GM23338 (cell line): ENCODE measurements at regions not wholly inside any gene's neighbourhood (a gene's known extent, or its start where the extent isn't known, plus 50 kb on each side); places are given as distances from the start of the nearest gene placed in this dataset.

ENCODE experiments used
- ATAC-seq: fragments of 200-7000 bp; cut with Tn5 transposase; 3 replicates; pipeline ENCODE4 v1.9.1; 2020
- DNase-seq: peaks from one replicate; pipeline ENCODE4 v3.0.0-alpha.2; 2015; ENCODE audit warnings: low spot score
- H2AFZ ChIP-seq: fragments of 200-600 bp; sonication (generic); 2 replicates; pipeline ENCODE4 v1.8.0; 2016; ENCODE audit warnings: antibody characterized with exemption, mild to moderate bottlenecking, moderate library complexity
- H3F3A ChIP-seq: fragments of 200-600 bp; sonication (generic); replicated peaks from 2 replicates; pipeline ENCODE4 v1.8.0; 2017; ENCODE audit warnings: antibody characterized with exemption, mixed run types, low read depth
- H3K27ac ChIP-seq: fragments of 200-600 bp; sonication (generic); 2 replicates; pipeline ENCODE4 v1.6.1; 2016; ENCODE audit warnings: low read depth
- H3K27me3 ChIP-seq: fragments of 200-600 bp; sonication (generic); 2 replicates; pipeline ENCODE4 v1.8.0; 2016; ENCODE audit warnings: mild to moderate bottlenecking, mixed run types, moderate library complexity; ENCODE audit not compliant: insufficient read depth
- H3K36me3 ChIP-seq: fragments of 200-600 bp; sonication (generic); 2 replicates; pipeline ENCODE4 v1.8.0; 2016; ENCODE audit warnings: mild to moderate bottlenecking; ENCODE audit not compliant: insufficient read depth
- H3K4me1 ChIP-seq: fragments of 200-600 bp; sonication (generic); 2 replicates; pipeline ENCODE4 v1.8.0; 2016; ENCODE audit warnings: mild to moderate bottlenecking, moderate library complexity; ENCODE audit not compliant: insufficient read depth
- H3K4me2 ChIP-seq: fragments of 200-600 bp; sonication (generic); 2 replicates; pipeline ENCODE4 v1.7.1; 2017; ENCODE audit warnings: mixed run types
- H3K4me3 ChIP-seq: fragments of 200-600 bp; sonication (generic); 2 replicates; pipeline ENCODE4 v1.6.1; 2016; ENCODE audit warnings: mixed run types
- H3K79me2 ChIP-seq: fragments of 200-600 bp; sonication (generic); replicated peaks from 2 replicates; pipeline ENCODE4 v1.8.0; 2017; ENCODE audit warnings: mild to moderate bottlenecking; ENCODE audit not compliant: insufficient read depth
- H3K9me2 ChIP-seq: fragments of 200-600 bp; sonication (generic); 2 replicates; pipeline ENCODE4 v1.8.0; 2017; ENCODE audit not compliant: insufficient read depth
- H4K20me1 ChIP-seq: fragments of 200-600 bp; sonication (generic); replicated peaks from 2 replicates; pipeline ENCODE4 v1.8.0; 2017; ENCODE audit warnings: mild to moderate bottlenecking; ENCODE audit not compliant: insufficient read depth
- H3K27ac Mint-ChIP-seq: 2 replicates; pipeline ENCODE4 v1.8.0; 2020; ENCODE audit warnings: inconsistent platforms, mild to moderate bottlenecking, moderate library complexity, mixed read lengths
- H3K27me3 Mint-ChIP-seq: 3 replicates; pipeline ENCODE4 v1.8.0; 2022; ENCODE audit warnings: low read depth, mild to moderate bottlenecking, moderate library complexity, mixed read lengths, inconsistent platforms; ENCODE audit not compliant: insufficient read depth, poor library complexity
- H3K36me3 Mint-ChIP-seq: 3 replicates; pipeline ENCODE4 v1.8.0; 2021; ENCODE audit warnings: low read depth, mild to moderate bottlenecking, inconsistent platforms, moderate library complexity, mixed read lengths
- H3K4me1 Mint-ChIP-seq: 3 replicates; pipeline ENCODE4 v1.8.0; 2020; ENCODE audit warnings: mild to moderate bottlenecking, inconsistent platforms, mixed read lengths
- H3K4me3 Mint-ChIP-seq: 3 replicates; pipeline ENCODE4 v1.8.0; 2021; ENCODE audit warnings: moderate library complexity, mild to moderate bottlenecking, inconsistent platforms, mixed read lengths
- H3K9me3 Mint-ChIP-seq: 3 replicates; pipeline ENCODE4 v1.8.0; 2020; ENCODE audit warnings: moderate library complexity, mild to moderate bottlenecking, inconsistent platforms, mixed read lengths
- CREB1 ChIP-seq: fragments of 250-450 bp; sonication (Bioruptor Pico); IDR thresholded peaks from 2 replicates; pipeline ENCODE4 v1.5.0; 2020; ENCODE audit warnings: low read depth, mild to moderate bottlenecking, moderate library complexity
- CTCF ChIP-seq, 2 experiments: fragments of 200-600 bp in 1 of 2; sonication (generic) in 1 of 2; conservative IDR thresholded peaks; 2 replicates each; pipeline versions ENCODE4 v1.5.1 to v1.6.1; 2016 to 2017; ENCODE audit warnings: antibody characterized with exemption in 2 of 2, low read depth in 2 of 2, mild to moderate bottlenecking in 2 of 2, moderate library complexity in 1 of 2
- ETS1 ChIP-seq: IDR thresholded peaks from 2 replicates; pipeline ENCODE4 v1.6.1; 2016; ENCODE audit warnings: antibody characterized with exemption
- EZH2 ChIP-seq: fragments of 200-600 bp; sonication (generic); IDR thresholded peaks from one replicate; pipeline ENCODE4 v1.8.0; 2017; ENCODE audit warnings: antibody characterized with exemption, mild to moderate bottlenecking, low read depth; ENCODE audit not compliant: unreplicated experiment
- EZH2phosphoT487 ChIP-seq: fragments of 200-600 bp; sonication (generic); IDR thresholded peaks from one replicate; pipeline ENCODE4 v1.8.1; 2018; ENCODE audit warnings: antibody characterized with exemption; ENCODE audit not compliant: unreplicated experiment
- JUNB ChIP-seq: IDR thresholded peaks from one replicate; pipeline ENCODE4 v1.6.1; 2016; ENCODE audit warnings: antibody characterized with exemption; ENCODE audit not compliant: unreplicated experiment
- NANOG ChIP-seq: IDR thresholded peaks from 2 replicates; pipeline ENCODE4 v1.6.1; 2016; ENCODE audit warnings: antibody characterized with exemption, borderline replicate concordance
- POLR2AphosphoS5 ChIP-seq: IDR thresholded peaks from 2 replicates; pipeline ENCODE4 v1.6.1; 2016; ENCODE audit warnings: antibody characterized with exemption, low read depth
- REST ChIP-seq: IDR thresholded peaks from one replicate; pipeline ENCODE4 v1.6.1; 2018; ENCODE audit warnings: antibody characterized with exemption; ENCODE audit not compliant: unreplicated experiment
- STAT1 ChIP-seq: IDR thresholded peaks from one replicate; pipeline ENCODE4 v1.6.1; 2016; ENCODE audit warnings: antibody characterized with exemption; ENCODE audit not compliant: unreplicated experiment
- ZNF114 ChIP-seq: fragments of 250-450 bp; sonication (Bioruptor Pico); IDR thresholded peaks from 2 replicates; pipeline ENCODE4 v1.5.0; 2020; ENCODE audit warnings: mild to moderate bottlenecking, moderate library complexity
- ZNF331 ChIP-seq: fragments of 250-450 bp; sonication (Bioruptor Pico); IDR thresholded peaks from 2 replicates; pipeline ENCODE4 v1.5.0; 2020; ENCODE audit warnings: low read depth, mild to moderate bottlenecking, moderate library complexity
- ZNF462 ChIP-seq: fragments of 250-450 bp; sonication (Bioruptor Pico); IDR thresholded peaks from 2 replicates; pipeline ENCODE4 v1.5.0; 2020; ENCODE audit warnings: mild to moderate bottlenecking, moderate library complexity

- no peaks in the 10 kb centered on the region for H3K4me1 Mint-ChIP-seq
- H3K27me3 Mint-ChIP-seq: peaks cover 2% of the 10 kb centered on the region
- Histone ChIP-seq H3K4me1 (no peaks in the 10 kb centered on the region), H3K4me2 (no peak overlapping the region), H3K79me2 (no peaks in the 10 kb centered on the region), H3K4me3 (no peak overlapping the region), H3F3A (no peaks in the 10 kb centered on the region), H3K27me3 (no peaks in the 10 kb centered on the region), H2AFZ (no peak overlapping the region), H3K27ac (no peak overlapping the region), H3K9me2 (no peaks in the 10 kb centered on the region), H3K36me3 (no peaks in the 10 kb centered on the region), H4K20me1 (no peaks in the 10 kb centered on the region)
- no peak for DNase-seq
- TF ChIP-seq REST (no peak), NANOG (no peak), ZNF331 (CRISPR knock-in tag) (no peak), ETS1 (no peak), JUNB (no peak), EZH2phosphoT487 (no peak), ZNF462 (CRISPR knock-in tag) (no peak), EZH2 (no peak), STAT1 (no peak), CTCF (conservative IDR thresholded peaks at IDR 0.05; ENCODE audit: low read depth in 2 of 2) (no peak), CREB1 (CRISPR knock-in tag) (no peak), ZNF114 (CRISPR knock-in tag) (no peak), POLR2AphosphoS5 (no peak)
- H3K9me3 Mint-ChIP-seq: peaks cover 7% of the 10 kb centered on the region; the same call in 1 of the 3 replicates
- no peak overlapping the region for H3K27ac Mint-ChIP-seq
- H3K36me3 Mint-ChIP-seq: 0 out of 3 replicates have a peak, but pooled peaks cover 4% of the 10 kb centered on the region
- no peak overlapping the region for H3K4me3 Mint-ChIP-seq
- ATAC-seq: no peak
Measured at GRCh38 chr10:6306917-6307316, 104.2 kb downstream of the PFKFB3 start.
